Nephron progenitor cell (in vitro differentiated cells): ENCODE measurements at regions not wholly inside any gene's neighbourhood (a gene's known extent, or its start where the extent isn't known, plus 50 kb on each side); places are given as distances from the start of the nearest gene placed in this dataset.

ENCODE experiments used
- DNase-seq: peaks from one replicate; pipeline ENCODE4 v3.0.0; 2021
- H3K27ac Mint-ChIP-seq: 2 replicates; pipeline ENCODE4 v1.8.0; 2021; ENCODE audit warnings: mild to moderate bottlenecking, moderate library complexity, mixed read lengths
- H3K27me3 Mint-ChIP-seq: 2 replicates; pipeline ENCODE4 v1.8.0; 2021; ENCODE audit warnings: mild to moderate bottlenecking, low read depth, mixed read lengths; ENCODE audit not compliant: poor library complexity
- H3K36me3 Mint-ChIP-seq: 2 replicates; pipeline ENCODE4 v1.8.0; 2021; ENCODE audit warnings: low read depth, mixed read lengths
- H3K4me1 Mint-ChIP-seq: 2 replicates; pipeline ENCODE4 v1.8.0; 2021; ENCODE audit warnings: mixed read lengths
- H3K4me3 Mint-ChIP-seq: 2 replicates; pipeline ENCODE4 v1.8.0; 2021; ENCODE audit warnings: mild to moderate bottlenecking, moderate library complexity, mixed read lengths
- H3K9me3 Mint-ChIP-seq: 2 replicates; pipeline ENCODE4 v1.8.0; 2021; ENCODE audit warnings: mild to moderate bottlenecking, moderate library complexity, mixed read lengths
- TF ChIP-seq, protein P1 (sequence below): fragments of 200-600 bp; sonication (generic); IDR thresholded peaks from 2 replicates; pipeline ENCODE4 v1.5.0; 2021; ENCODE audit warnings: antibody characterized with exemption

DNA sequence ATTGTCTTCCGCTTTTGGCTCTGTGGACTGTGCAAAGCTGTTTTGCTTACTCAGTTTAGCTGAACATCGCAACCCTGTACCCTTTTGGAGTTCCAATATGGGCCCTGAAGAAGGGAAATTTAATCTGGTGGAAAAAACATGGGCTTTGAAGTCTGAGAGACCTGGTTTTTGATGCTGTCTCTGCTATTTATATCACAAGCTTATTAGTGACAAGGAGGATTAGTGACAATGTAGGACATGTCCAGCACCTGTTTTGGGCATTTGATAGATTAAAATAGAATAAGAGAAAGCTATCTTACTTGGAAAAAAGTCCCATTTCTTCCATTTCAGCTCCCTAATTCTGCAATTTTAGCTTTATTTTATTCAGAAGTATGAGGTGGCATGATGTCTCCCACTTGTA lies 417.3 kb downstream of the SPRY1 start:
- Mint-ChIP-seq H3K4me3 (no peak overlapping the region), H3K36me3 (peaks cover 11% of the 10 kb centered on the region), H3K4me1 (peaks cover 57% of the 10 kb centered on the region), H3K9me3 (peaks cover 5% of the 10 kb centered on the region), H3K27ac (no peak overlapping the region), H3K27me3 (peaks cover 5% of the 10 kb centered on the region)
- no peak for DNase-seq
- TF ChIP-seq, protein P1, sequence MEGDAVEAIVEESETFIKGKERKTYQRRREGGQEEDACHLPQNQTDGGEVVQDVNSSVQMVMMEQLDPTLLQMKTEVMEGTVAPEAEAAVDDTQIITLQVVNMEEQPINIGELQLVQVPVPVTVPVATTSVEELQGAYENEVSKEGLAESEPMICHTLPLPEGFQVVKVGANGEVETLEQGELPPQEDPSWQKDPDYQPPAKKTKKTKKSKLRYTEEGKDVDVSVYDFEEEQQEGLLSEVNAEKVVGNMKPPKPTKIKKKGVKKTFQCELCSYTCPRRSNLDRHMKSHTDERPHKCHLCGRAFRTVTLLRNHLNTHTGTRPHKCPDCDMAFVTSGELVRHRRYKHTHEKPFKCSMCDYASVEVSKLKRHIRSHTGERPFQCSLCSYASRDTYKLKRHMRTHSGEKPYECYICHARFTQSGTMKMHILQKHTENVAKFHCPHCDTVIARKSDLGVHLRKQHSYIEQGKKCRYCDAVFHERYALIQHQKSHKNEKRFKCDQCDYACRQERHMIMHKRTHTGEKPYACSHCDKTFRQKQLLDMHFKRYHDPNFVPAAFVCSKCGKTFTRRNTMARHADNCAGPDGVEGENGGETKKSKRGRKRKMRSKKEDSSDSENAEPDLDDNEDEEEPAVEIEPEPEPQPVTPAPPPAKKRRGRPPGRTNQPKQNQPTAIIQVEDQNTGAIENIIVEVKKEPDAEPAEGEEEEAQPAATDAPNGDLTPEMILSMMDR, result no peak

DNA sequence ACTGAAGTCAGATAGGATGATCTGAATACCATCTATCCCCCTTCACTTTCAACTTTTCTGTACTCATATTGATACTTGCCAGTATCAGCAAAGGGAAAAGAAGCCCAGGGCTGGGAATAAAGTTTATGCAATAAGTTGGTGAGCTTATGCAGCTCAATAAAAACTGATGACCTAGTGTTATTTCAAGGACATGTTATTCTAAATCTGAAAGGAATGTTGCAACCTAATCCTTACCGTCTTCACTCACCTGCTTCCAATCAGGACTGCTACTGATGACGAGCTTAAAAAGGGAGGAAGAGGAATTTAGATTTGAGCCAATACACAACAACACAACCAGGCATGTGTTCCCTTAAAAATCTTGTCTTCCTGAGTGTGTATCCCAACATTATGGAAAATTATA lies 419.9 kb downstream of the SPRY1 start:
- DNase-seq, result no peak
- peaks cover 45% of the 10 kb centered on the region for H3K4me1 Mint-ChIP-seq
- H3K9me3 Mint-ChIP-seq, result peaks cover 11% of the 10 kb centered on the region
- H3K27me3 Mint-ChIP-seq, result no peaks in the 10 kb centered on the region
- H3K36me3 Mint-ChIP-seq, result peaks cover 16% of the 10 kb centered on the region
- no peak overlapping the region for H3K27ac Mint-ChIP-seq
- TF ChIP-seq, protein P1, result no peak
- no peak overlapping the region for H3K4me3 Mint-ChIP-seq

GRCh38 chr4:123817025-123817688 lies 420.6 kb downstream of the SPRY1 start:
- Mint-ChIP-seq H3K4me3 (no peak overlapping the region), H3K27me3 (no peaks in the 10 kb centered on the region), H3K9me3 (peaks cover 14% of the 10 kb centered on the region), H3K27ac (no peak overlapping the region), H3K36me3 (peaks cover 16% of the 10 kb centered on the region), H3K4me1 (peaks cover 45% of the 10 kb centered on the region)
- TF ChIP-seq, protein P1, result no peak
- no peak for DNase-seq

DNA sequence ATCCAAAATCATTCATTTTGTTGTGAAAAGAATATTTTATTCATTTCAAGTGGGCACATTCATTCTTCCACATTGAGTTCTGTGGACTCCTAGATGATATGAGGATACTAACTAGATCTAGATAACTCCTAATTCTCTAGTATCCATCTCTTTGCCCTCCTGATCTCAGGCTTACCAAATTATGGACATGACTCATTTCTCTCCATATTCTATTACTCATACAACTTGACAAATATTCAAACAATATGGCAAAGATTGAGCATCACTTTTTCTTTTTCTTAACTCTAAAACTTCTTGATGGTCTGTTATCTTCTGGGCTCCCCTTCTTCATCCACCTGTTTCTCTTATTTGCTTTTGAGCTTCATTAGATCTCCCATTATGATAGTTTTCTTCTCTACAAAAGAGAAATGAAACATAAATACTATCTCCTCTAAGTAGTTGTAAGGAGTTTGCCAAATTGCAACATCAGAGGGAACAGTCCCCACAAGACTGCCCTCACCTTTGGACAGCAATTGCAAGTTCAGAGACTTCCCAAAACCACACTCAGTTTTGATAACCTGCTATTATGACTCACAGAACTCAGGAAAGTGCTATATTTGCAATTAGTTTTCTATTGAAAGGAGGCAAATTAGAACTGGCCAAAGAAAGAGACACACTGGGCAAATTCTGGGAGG lies 422.9 kb downstream of the SPRY1 start:
- TF ChIP-seq, protein P1, result no peak
- H3K36me3 Mint-ChIP-seq, result peaks cover 27% of the 10 kb centered on the region
- H3K27ac Mint-ChIP-seq, result no peak overlapping the region

DNA sequence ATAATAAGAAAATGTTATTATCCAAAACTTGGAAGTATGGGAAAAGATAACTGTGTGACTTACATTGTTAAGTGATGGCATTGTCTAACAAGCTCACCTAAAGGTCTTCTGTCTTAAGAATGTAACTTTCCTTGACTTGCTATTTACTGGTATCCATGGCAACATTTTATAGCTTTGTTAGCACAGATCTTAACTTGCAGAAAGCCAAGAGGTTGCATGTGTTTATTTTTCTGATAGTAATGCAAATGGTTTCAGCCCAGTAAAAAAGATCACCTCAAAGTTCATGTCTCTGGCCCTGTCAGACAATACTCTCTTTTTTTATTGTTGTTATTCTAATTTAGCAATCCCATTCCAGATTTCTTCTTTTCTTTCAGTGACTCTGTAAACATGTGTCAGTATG lies 425.3 kb downstream of the SPRY1 start:
- Mint-ChIP-seq H3K27ac (peak overlapping the region; percentile 54), H3K4me3 (no peak overlapping the region), H3K4me1 (peaks cover 49% of the 10 kb centered on the region), H3K9me3 (peaks cover 34% of the 10 kb centered on the region), H3K27me3 (no peaks in the 10 kb centered on the region), H3K36me3 (peaks cover 32% of the 10 kb centered on the region)
- DNase-seq, result no peak
- TF ChIP-seq, protein P1, result no peak

More for the DNA sequence above, 422.9 kb downstream of the SPRY1 start:
- no peak for DNase-seq
- Mint-ChIP-seq H3K27me3 (no peaks in the 10 kb centered on the region), H3K4me1 (peaks cover 43% of the 10 kb centered on the region), H3K4me3 (no peak overlapping the region), H3K9me3 (peaks cover 34% of the 10 kb centered on the region)

- Mint-ChIP-seq H3K4me3 (no peak overlapping the region), H3K4me1 (peaks cover 45% of the 10 kb centered on the region), H3K36me3 (peaks cover 32% of the 10 kb centered on the region), H3K27ac (no peak overlapping the region), H3K27me3 (no peaks in the 10 kb centered on the region), H3K9me3 (peaks cover 34% of the 10 kb centered on the region)
- DNase-seq, result no peak
- TF ChIP-seq, protein P1, result no peak
Observed at GRCh38 chr4:123822353-123822752, 425.8 kb downstream of the SPRY1 start.
